LNCAP (cell line): ENCODE measurements at regions not wholly inside any gene's neighbourhood (a gene's known extent, or its start where the extent isn't known, plus 50 kb on each side); places are given as distances from the start of the nearest gene placed in this dataset.

Experiments used
- TF ChIP-seq, protein P1 (sequence below): fragments of 450-650 bp; IDR thresholded peaks from 2 replicates; pipeline ENCODE4 v1.5.1; 2017; ENCODE audit warnings: mild to moderate bottlenecking

DNA sequence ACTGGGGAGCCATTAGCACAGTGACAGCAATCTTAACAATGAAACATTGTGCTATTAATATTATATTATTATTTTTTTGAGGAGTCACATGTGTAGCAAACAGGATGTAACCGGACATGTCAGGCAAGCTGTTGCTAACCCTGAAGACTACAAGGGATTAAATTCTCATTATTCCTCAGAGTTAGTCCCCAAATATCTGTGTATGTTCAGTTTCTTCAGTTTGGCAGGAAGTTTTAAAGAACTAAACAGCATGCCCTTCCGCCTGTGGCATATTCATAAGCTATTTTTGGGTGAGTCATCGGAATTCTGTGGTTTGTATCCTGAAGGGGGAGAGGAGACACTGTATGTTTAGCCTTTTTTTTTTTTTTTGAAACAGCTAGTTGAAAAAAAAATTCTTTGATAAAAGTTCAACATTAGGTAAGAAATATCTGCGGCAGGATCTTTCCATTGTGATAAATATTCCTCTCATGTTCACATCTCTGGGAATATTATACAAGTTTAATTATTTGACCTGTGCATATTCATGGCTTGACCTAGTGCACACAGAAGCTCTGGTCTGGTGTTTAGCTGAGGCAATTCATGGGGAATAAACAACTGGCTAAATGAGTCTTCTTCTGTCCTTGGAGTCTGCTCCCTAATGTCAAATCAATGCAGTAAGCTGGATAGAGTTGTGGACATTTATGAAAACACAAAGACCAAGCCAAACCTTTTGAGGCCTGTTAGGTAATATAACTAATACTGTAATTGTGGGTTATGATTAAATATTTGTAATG lies 202.7 kb upstream of the CDKN2B start:
- TF ChIP-seq, protein P1, sequence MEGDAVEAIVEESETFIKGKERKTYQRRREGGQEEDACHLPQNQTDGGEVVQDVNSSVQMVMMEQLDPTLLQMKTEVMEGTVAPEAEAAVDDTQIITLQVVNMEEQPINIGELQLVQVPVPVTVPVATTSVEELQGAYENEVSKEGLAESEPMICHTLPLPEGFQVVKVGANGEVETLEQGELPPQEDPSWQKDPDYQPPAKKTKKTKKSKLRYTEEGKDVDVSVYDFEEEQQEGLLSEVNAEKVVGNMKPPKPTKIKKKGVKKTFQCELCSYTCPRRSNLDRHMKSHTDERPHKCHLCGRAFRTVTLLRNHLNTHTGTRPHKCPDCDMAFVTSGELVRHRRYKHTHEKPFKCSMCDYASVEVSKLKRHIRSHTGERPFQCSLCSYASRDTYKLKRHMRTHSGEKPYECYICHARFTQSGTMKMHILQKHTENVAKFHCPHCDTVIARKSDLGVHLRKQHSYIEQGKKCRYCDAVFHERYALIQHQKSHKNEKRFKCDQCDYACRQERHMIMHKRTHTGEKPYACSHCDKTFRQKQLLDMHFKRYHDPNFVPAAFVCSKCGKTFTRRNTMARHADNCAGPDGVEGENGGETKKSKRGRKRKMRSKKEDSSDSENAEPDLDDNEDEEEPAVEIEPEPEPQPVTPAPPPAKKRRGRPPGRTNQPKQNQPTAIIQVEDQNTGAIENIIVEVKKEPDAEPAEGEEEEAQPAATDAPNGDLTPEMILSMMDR = no peak

DNA sequence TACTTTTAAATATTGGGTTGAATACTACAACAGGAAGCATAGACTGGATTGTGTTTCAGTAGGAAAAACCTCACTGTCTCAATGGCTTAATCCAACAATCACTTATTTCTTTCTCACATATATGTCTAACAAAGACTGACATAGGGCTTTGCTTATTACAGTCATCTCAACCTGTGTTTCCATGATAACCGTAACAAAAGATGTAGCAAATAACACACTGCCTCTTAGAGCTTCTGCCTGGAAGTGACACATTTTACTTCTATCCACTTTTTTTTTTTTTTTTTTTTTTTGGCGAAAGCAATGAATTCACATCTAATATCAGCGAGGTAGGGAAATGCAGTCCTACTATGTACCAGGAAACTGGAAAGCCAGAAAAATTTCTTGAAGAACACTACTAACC lies 204.9 kb upstream of the CDKN2B start:
- TF ChIP-seq, protein P1 = no peak

DNA sequence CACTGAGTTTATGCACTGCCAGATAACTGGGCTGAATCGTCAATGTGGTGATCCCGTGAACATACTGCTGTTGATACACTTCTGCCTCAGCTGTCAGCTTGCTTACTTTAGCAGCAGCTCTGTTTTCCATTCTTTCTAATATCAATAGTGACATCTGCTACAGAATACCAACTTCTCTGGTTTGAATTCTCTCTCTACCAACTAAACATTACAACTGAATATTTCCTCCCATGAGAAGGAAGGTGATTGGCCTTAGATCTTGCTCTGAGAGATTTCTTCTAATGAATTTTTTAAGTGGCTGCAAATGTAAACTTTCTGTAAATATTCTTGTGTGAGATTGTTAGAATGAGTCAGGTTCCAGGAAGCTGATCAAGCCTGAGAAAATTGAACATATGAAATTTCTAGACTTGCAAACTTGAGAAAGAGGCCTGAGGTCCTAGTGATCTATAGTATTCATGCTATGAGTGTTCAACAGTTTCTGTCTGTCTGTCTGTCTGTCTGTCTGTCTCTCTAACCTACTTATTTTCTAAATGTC lies 205.5 kb upstream of the CDKN2B start:
- TF ChIP-seq, protein P1 = no peak

DNA sequence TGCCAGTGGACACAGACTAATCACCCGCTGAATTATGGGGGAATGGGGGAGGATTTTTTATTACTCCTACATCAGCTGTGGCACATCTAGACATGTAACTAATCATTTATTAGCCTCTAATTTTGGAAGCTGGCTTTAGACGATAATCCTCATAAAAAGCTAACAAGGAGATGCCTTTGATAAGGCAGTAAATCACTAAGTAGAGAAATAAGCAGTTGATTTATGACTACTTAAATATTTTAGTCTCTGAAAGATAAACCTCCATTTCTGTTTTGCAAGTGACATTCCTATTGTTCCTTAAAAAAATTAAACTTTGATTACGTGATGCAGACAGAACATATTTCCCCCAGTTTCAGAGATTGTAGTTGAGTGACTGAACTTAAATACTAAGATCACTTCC lies 206.4 kb upstream of the CDKN2B start:
- TF ChIP-seq, protein P1 = no peak

DNA sequence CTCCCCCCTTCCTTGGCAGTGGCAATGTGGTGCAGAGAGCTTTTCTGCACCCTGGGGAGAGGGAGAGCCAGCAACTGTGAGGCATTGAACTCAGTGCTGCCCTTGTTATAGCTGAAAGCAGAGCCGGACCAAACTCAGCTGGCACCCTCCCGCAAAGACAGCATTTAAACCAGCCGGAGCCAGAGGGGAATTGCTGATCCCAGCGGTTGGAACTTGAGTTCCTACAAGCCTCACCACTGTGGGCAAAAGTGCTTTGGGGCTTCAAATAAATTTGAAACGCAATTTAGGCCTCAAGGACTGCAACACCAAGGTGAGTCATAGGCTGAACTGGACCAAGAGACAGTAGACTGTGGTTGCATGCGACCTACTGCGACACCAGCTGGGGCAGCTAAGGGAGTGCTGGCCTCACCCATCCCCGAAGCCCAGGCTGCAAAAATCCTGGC lies 207.6 kb upstream of the CDKN2B start:
- TF ChIP-seq, protein P1 = no peak

DNA sequence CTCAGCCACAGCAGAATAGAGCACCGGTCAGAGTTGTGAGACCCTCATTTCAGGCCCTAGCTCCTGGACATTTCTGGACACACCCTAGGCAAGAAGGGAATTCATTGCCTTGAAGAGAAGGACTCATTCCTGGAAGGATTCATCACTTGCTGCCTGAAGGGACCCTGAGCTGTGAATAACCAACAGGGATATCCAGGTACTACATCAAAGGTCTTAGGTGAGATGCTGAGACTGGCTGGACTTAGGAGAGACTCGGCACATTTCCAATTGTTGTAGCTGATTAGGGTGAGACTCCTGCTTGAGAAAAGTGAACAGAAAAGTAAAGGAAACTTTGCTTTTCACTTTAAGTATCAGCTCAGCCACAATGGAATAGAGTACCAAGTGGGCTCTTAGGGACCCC lies 208.1 kb upstream of the CDKN2B start:
- TF ChIP-seq, protein P1 = no peak

DNA sequence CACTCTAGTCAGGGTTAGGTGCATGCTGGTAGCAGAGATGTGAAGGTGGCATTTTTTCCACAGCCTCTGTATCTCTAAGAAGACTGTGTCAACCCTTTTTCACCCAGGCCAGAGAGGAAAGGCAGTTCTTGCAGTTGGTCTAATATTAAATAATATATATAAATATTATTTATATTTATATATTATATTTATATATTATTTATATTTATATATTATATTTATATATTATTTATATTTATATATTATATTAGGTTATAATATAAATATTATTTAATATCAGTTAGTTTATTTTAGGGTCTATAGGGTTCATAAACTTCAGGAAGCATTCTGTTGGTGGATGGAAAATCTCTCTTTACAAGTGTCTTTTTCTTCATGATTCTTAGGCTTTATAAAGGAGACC lies 218.6 kb upstream of the DMRTA1 start:
- TF ChIP-seq, protein P1 = no peak
